ENCODE measurements at regions not wholly inside any gene's neighbourhood (a gene's known extent, or its start where the extent isn't known, plus 50 kb on each side); places are given as distances from the start of the nearest gene placed in this dataset.

GRCh38 chr17:34479371-34479770, 100.0 kb upstream of the TMEM132E start:
- no peak for TF ChIP-seq CTCF (IDR thresholded peaks at IDR 0.05)
- TF ChIP-seq POLR2A (IDR thresholded peaks at IDR 0.05), result no peak

Measured in vagina (tissue), 2 donors.